ENCODE measurements at regions not wholly inside any gene's neighbourhood (a gene's known extent, or its start where the extent isn't known, plus 50 kb on each side); places are given as distances from the start of the nearest gene placed in this dataset.

- TF ChIP-seq POLR2AphosphoS5 (IDR thresholded peaks at IDR 0.05) (no peak), CTCF (IDR thresholded peaks at IDR 0.05) (no peak)
Observed at GRCh38 chr1:218224101-218224500, 61.0 kb upstream of the RRP15 start.
